DOHH2 (cell line): ENCODE measurements at regions not wholly inside any gene's neighbourhood (a gene's known extent, or its start where the extent isn't known, plus 50 kb on each side); places are given as distances from the start of the nearest gene placed in this dataset.

Source experiments
- H3F3A ChIP-seq: fragments of 200-600 bp; sonication (generic), shearing (Covaris generic); 2 replicates; pipeline ENCODE4 v1.6.0; 2016; ENCODE audit warnings: antibody characterized with exemption, mild to moderate bottlenecking; ENCODE audit not compliant: control insufficient read depth, insufficient read depth
- H3K27ac ChIP-seq: fragments of 200-600 bp; sonication (generic); 2 replicates; pipeline ENCODE4 v1.5.1; 2014; ENCODE audit warnings: low read depth, mild to moderate bottlenecking, low read length, moderate library complexity
- H3K27me3 ChIP-seq: fragments of 200-600 bp; sonication (generic); 2 replicates; pipeline ENCODE4 v1.6.1; 2014; ENCODE audit warnings: mild to moderate bottlenecking, low read length, mixed read lengths; ENCODE audit not compliant: control insufficient read depth
- H3K36me3 ChIP-seq: fragments of 200-600 bp; sonication (generic); 2 replicates; pipeline ENCODE4 v1.6.1; 2014; ENCODE audit warnings: mild to moderate bottlenecking, low read length, moderate library complexity, mixed read lengths; ENCODE audit not compliant: control insufficient read depth
- H3K4me1 ChIP-seq: fragments of 200-600 bp; sonication (generic); 2 replicates; pipeline ENCODE4 v1.6.1; 2014; ENCODE audit warnings: mild to moderate bottlenecking, low read length, mixed read lengths; ENCODE audit not compliant: control insufficient read depth
- H3K4me2 ChIP-seq: fragments of 200-600 bp; sonication (generic); 2 replicates; pipeline ENCODE4 v1.6.0; 2014; ENCODE audit warnings: mild to moderate bottlenecking, low read length, moderate library complexity
- H3K4me3 ChIP-seq: fragments of 200-600 bp; sonication (generic); 2 replicates; pipeline ENCODE4 v1.5.1; 2014; ENCODE audit warnings: mild to moderate bottlenecking, low read length, mixed read lengths
- H3K79me2 ChIP-seq: fragments of 200-600 bp; sonication (generic); 2 replicates; pipeline ENCODE4 v1.6.1; 2014; ENCODE audit warnings: mild to moderate bottlenecking, low read length, mixed read lengths; ENCODE audit not compliant: control insufficient read depth
- H3K9me2 ChIP-seq: fragments of 200-600 bp; sonication (generic); replicated peaks from 2 replicates; pipeline ENCODE4 v1.6.1; 2014; ENCODE audit warnings: mild to moderate bottlenecking, low read length, mixed read lengths; ENCODE audit not compliant: control insufficient read depth
- H3K9me3 ChIP-seq: fragments of 200-600 bp; sonication (generic); 2 replicates; pipeline ENCODE4 v1.6.1; 2014; ENCODE audit warnings: antibody characterized with exemption, low read length, mixed read lengths; ENCODE audit not compliant: control insufficient read depth, insufficient read depth
- H4K20me1 ChIP-seq: fragments of 200-600 bp; sonication (generic); 2 replicates; pipeline ENCODE4 v1.6.0; 2014; ENCODE audit warnings: low read depth, mild to moderate bottlenecking, antibody characterized with exemption, low read length, moderate library complexity; ENCODE audit not compliant: control insufficient read depth, insufficient read depth
- CTCF ChIP-seq: fragments of 200-600 bp; sonication (generic); IDR thresholded peaks from one replicate; pipeline ENCODE4 v1.5.1; 2014; ENCODE audit warnings: antibody characterized with exemption, mild to moderate bottlenecking, low read depth, low read length; ENCODE audit not compliant: poor library complexity, severe bottlenecking
- EZH2phosphoT487 ChIP-seq: fragments of 200-600 bp; sonication (generic); IDR thresholded peaks from 2 replicates; pipeline ENCODE4 v1.6.1; 2017; ENCODE audit warnings: borderline replicate concordance, mild to moderate bottlenecking, antibody characterized with exemption, low read length, moderate library complexity, mixed read lengths

GRCh38 chr13:27857282-27857681 is 62.5 kb upstream of the PDX1 start:
- H3K4me3 ChIP-seq: no peak overlapping the region
- no peaks in the 10 kb centered on the region for H3K4me1 ChIP-seq
- no peaks in the 10 kb centered on the region for H3K9me2 ChIP-seq
- H3K27ac ChIP-seq: no peak overlapping the region
- no peaks in the 10 kb centered on the region for H3K79me2 ChIP-seq
- no peaks in the 10 kb centered on the region for H3K9me3 ChIP-seq
- peaks cover 6% of the 10 kb centered on the region for H3K27me3 ChIP-seq
- no peaks in the 10 kb centered on the region for H3F3A ChIP-seq
- TF ChIP-seq CTCF (no peak), EZH2phosphoT487 (no peak)
- no peaks in the 10 kb centered on the region for H4K20me1 ChIP-seq
- no peak overlapping the region for H3K4me2 ChIP-seq
- no peaks in the 10 kb centered on the region for H3K36me3 ChIP-seq

- peaks cover 6% of the 10 kb centered on the region for H3K27me3 ChIP-seq
- no peak for TF ChIP-seq CTCF
- TF ChIP-seq EZH2phosphoT487: no peak
- no peaks in the 10 kb centered on the region for H4K20me1 ChIP-seq
- H3K9me2 ChIP-seq: no peaks in the 10 kb centered on the region
- no peaks in the 10 kb centered on the region for H3K9me3 ChIP-seq
- H3K4me1 ChIP-seq: no peaks in the 10 kb centered on the region
- H3K4me2 ChIP-seq: no peak overlapping the region
- H3K79me2 ChIP-seq: no peaks in the 10 kb centered on the region
- no peak overlapping the region for H3K4me3 ChIP-seq
- no peaks in the 10 kb centered on the region for H3F3A ChIP-seq
- no peak overlapping the region for H3K27ac ChIP-seq
- no peaks in the 10 kb centered on the region for H3K36me3 ChIP-seq
Observed at GRCh38 chr13:27858046-27858445, 61.8 kb upstream of the PDX1 start.

- H3F3A ChIP-seq: no peaks in the 10 kb centered on the region
- H3K4me3 ChIP-seq: no peak overlapping the region
- H3K4me1 ChIP-seq: no peaks in the 10 kb centered on the region
- H3K9me3 ChIP-seq: no peaks in the 10 kb centered on the region
- H3K79me2 ChIP-seq: no peaks in the 10 kb centered on the region
- H3K27me3 ChIP-seq: peaks cover 10% of the 10 kb centered on the region
- H3K36me3 ChIP-seq: no peaks in the 10 kb centered on the region
- H3K27ac ChIP-seq: no peak overlapping the region
- TF ChIP-seq CTCF: no peak
- TF ChIP-seq EZH2phosphoT487: no peak
- no peak overlapping the region for H3K4me2 ChIP-seq
- H4K20me1 ChIP-seq: no peaks in the 10 kb centered on the region
- no peaks in the 10 kb centered on the region for H3K9me2 ChIP-seq
Observed at GRCh38 chr13:27860743-27861142, 59.1 kb upstream of the PDX1 start.

GRCh38 chr13:27861165-27861564 is 58.6 kb upstream of the PDX1 start:
- no peak overlapping the region for H3K4me2 ChIP-seq
- H4K20me1 ChIP-seq: no peaks in the 10 kb centered on the region
- H3K27ac ChIP-seq: no peak overlapping the region
- TF ChIP-seq CTCF: no peak
- H3K9me2 ChIP-seq: no peaks in the 10 kb centered on the region
- H3K4me1 ChIP-seq: no peaks in the 10 kb centered on the region
- no peaks in the 10 kb centered on the region for H3F3A ChIP-seq
- no peaks in the 10 kb centered on the region for H3K79me2 ChIP-seq
- H3K9me3 ChIP-seq: no peaks in the 10 kb centered on the region
- H3K36me3 ChIP-seq: no peaks in the 10 kb centered on the region
- H3K4me3 ChIP-seq: no peak overlapping the region
- H3K27me3 ChIP-seq: peaks cover 10% of the 10 kb centered on the region
